ENCODE measurements at regions not wholly inside any gene's neighbourhood (a gene's known extent, or its start where the extent isn't known, plus 50 kb on each side); places are given as distances from the start of the nearest gene placed in this dataset.

- no peak for DNase-seq
- TF ChIP-seq EP300 (IDR thresholded peaks at IDR 0.05), result no peak
- no peak for TF ChIP-seq CTCF (IDR thresholded peaks at IDR 0.05)
- WGBS, 5 donors, result 82 to 96% (median 93%) methylated on average over 1 of the region's 1 CpG
- Histone ChIP-seq H3K9me3 (no peaks in the 10 kb centered on the region), H3K27ac (no peak overlapping the region), H3K36me3 (no peaks in the 10 kb centered on the region), H3K4me3 (no peak overlapping the region), H3K27me3 (no peaks in the 10 kb centered on the region), H3K4me1 (no peaks in the 10 kb centered on the region)
- intact Hi-C loops (cut with DNase I; ENCODE audit: low total_unique reads), result no loop called here
These were observed 79.9 kb upstream of the ZBTB20 start for GRCh38 chr3:115226844-115227445.

- no peak overlapping the region for H3K27ac ChIP-seq
- WGBS, 5 donors, result 53 to 69% (median 66%) methylated on average over 1 of the region's 1 CpG
- TF ChIP-seq POLR2A (IDR thresholded peaks at IDR 0.05) (no peak), POLR2AphosphoS5 (IDR thresholded peaks at IDR 0.05) (no peak), EP300 (IDR thresholded peaks at IDR 0.05) (no peak), CTCF (IDR thresholded peaks at IDR 0.05) (no peak)
- H3K4me1 ChIP-seq, result no peaks in the 10 kb centered on the region
- no peaks in the 10 kb centered on the region for H3K9me3 ChIP-seq
- H3K27me3 ChIP-seq, result no peaks in the 10 kb centered on the region
- DNase-seq, result no peak
- H3K4me3 ChIP-seq, result no peak overlapping the region
- intact Hi-C loops (cut with DNase I; ENCODE audit: low total_unique reads), result no loop called here
- no peaks in the 10 kb centered on the region for H3K36me3 ChIP-seq
These were observed 80.4 kb upstream of the ZBTB20 start for GRCh38 chr3:115227461-115227860.

GRCh38 chr3:115228266-115228665 lies 81.2 kb upstream of the ZBTB20 start:
- TF ChIP-seq POLR2AphosphoS5 (IDR thresholded peaks at IDR 0.05) (no peak), POLR2A (IDR thresholded peaks at IDR 0.05) (no peak), CTCF (IDR thresholded peaks at IDR 0.05) (no peak), EP300 (IDR thresholded peaks at IDR 0.05) (no peak)
- H3K9me3 ChIP-seq, result no peaks in the 10 kb centered on the region
- DNase-seq, result no peak
- H3K27ac ChIP-seq, result no peak overlapping the region
- intact Hi-C loops (cut with DNase I; ENCODE audit: low total_unique reads), result no loop called here
- WGBS, 5 donors, result 64 to 75% (median 74%) methylated on average over 6 of the region's 6 CpGs
- no peaks in the 10 kb centered on the region for H3K36me3 ChIP-seq
- no peaks in the 10 kb centered on the region for H3K4me1 ChIP-seq
- no peak overlapping the region for H3K4me3 ChIP-seq
- H3K27me3 ChIP-seq, result no peaks in the 10 kb centered on the region

- WGBS, 5 donors, result 85 to 97% (median 95%) methylated on average over 4 of the region's 4 CpGs
- no peak overlapping the region for H3K4me3 ChIP-seq
- no peaks in the 10 kb centered on the region for H3K27me3 ChIP-seq
- intact Hi-C loops (cut with DNase I; ENCODE audit: low total_unique reads), result no loop called here
- H3K27ac ChIP-seq, result no peak overlapping the region
- no peaks in the 10 kb centered on the region for H3K9me3 ChIP-seq
- no peak for TF ChIP-seq POLR2AphosphoS5 (IDR thresholded peaks at IDR 0.05)
- TF ChIP-seq POLR2A (IDR thresholded peaks at IDR 0.05), result no peak
- TF ChIP-seq EP300 (IDR thresholded peaks at IDR 0.05), result no peak
- TF ChIP-seq CTCF (IDR thresholded peaks at IDR 0.05), result no peak
- H3K4me1 ChIP-seq, result no peaks in the 10 kb centered on the region
- H3K36me3 ChIP-seq, result no peaks in the 10 kb centered on the region
- no peak for DNase-seq
These were observed 85.1 kb upstream of the ZBTB20 start for GRCh38 chr3:115232167-115232566.

Measured in stomach (tissue), 8 donors.